ENCODE measurements at regions not wholly inside any gene's neighbourhood (a gene's known extent, or its start where the extent isn't known, plus 50 kb on each side); places are given as distances from the start of the nearest gene placed in this dataset.

DNA sequence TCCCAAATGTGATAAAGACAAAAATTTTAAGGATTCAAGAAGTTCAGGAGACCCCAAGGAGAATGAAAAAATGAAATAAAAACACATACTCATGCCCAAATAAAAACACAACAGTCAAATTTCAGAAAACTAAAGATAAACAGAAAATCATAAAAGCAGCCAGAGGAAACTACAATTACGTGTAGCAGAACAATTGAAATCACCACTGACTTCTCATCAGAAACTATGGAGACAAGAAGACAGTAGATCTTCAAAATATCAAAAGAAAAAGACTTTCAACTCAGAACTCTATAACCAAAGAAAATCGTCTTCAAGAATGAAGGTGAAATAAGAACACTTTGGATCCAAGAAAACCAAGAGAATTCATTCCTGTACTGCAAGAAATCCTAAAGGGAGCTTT lies 54.9 kb downstream of the DIO3 start:
- no TSS peak for BruUV-seq (replicated peaks)
- CTCF ChIA-PET, result interaction anchor here (1.0 kb wide), 1 partner anchor 11 kb away, joined by 4 read pairs; no protein-coding TSS in a partner anchor
- intact Hi-C loops (cut with micrococcal nuclease), result no loop called here
- Histone ChIP-seq H3K79me2 (ENCODE audit: control insufficient read depth, insufficient read depth, low read length) (no peaks in the 10 kb centered on the region), H3K27me3 (ENCODE audit: control insufficient read depth in 2 of 2, insufficient read depth in 2 of 2, low read length in 2 of 2) (no peaks in the 10 kb centered on the region), H3K9ac (replicated peaks; ENCODE audit: extremely low read depth, insufficient read depth, low read length) (no peak overlapping the region), H3K4me2 (ENCODE audit: insufficient read depth, low read length) (no peak overlapping the region), H2AFZ (ENCODE audit: low read depth, low read length) (no peak overlapping the region), H3K9me1 (replicated peaks; ENCODE audit: control insufficient read depth, extremely low read depth, insufficient read depth, low read length) (no peaks in the 10 kb centered on the region), H3K9me3 (replicated peaks; ENCODE audit: control insufficient read depth, insufficient read depth, low read length) (no peaks in the 10 kb centered on the region), H3K4me1 (ENCODE audit: control insufficient read depth, extremely low read depth, insufficient read depth, low read length) (no peaks in the 10 kb centered on the region), H4K20me1 (replicated peaks; ENCODE audit: control insufficient read depth, extremely low read depth, insufficient read depth, low read length) (no peaks in the 10 kb centered on the region), H3K4me3 (replicated peaks in 1 of 3; ENCODE audit: insufficient read depth in 1 of 3, low read depth in 1 of 3, low read length in 3 of 3) (no peak overlapping the region), H3K36me3 (ENCODE audit: control insufficient read depth in 2 of 2, extremely low read depth in 1 of 2, insufficient read depth in 2 of 2, low read length in 2 of 2) (no peaks in the 10 kb centered on the region), H3K27ac (ENCODE audit: insufficient read depth, low read depth, low read length) (no peak overlapping the region)
- POLR2A ChIA-PET, result no interaction called here
- FAIRE-seq (no peak), DNase-seq (ENCODE audit: low read depth, low spot score) (no peak)
- dilution Hi-C loops (cut with MboI; ENCODE audit: extremely low pct_ligation_motif_present, low sequenced_read_pairs), result no loop called here
- TF ChIP-seq GATA2 (IDR thresholded peaks at IDR 0.05; ENCODE audit: insufficient read depth, insufficient read length, low read depth, low read length) (no peak), FOS (IDR thresholded peaks at IDR 0.05; ENCODE audit: borderline replicate concordance, insufficient read depth, low read length) (no peak), EZH2 (IDR thresholded peaks at IDR 0.05; ENCODE audit: borderline replicate concordance, low read depth, low read length, severe bottlenecking) (no peak), JUN (IDR thresholded peaks at IDR 0.05; ENCODE audit: borderline replicate concordance, insufficient read depth, insufficient read length, low read depth) (no peak), POLR2AphosphoS5 (IDR thresholded peaks at IDR 0.05; ENCODE audit: insufficient read depth, low read depth, low read length) (no peak), MYC (IDR thresholded peaks at IDR 0.05; ENCODE audit: low read depth, low read length) (no peak)
- TF ChIP-seq, protein P1, sequence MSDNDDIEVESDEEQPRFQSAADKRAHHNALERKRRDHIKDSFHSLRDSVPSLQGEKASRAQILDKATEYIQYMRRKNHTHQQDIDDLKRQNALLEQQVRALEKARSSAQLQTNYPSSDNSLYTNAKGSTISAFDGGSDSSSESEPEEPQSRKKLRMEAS (IDR thresholded peaks at IDR 0.05; ENCODE audit: insufficient read depth, insufficient read length), result no peak
- TF ChIP-seq, protein P2, sequence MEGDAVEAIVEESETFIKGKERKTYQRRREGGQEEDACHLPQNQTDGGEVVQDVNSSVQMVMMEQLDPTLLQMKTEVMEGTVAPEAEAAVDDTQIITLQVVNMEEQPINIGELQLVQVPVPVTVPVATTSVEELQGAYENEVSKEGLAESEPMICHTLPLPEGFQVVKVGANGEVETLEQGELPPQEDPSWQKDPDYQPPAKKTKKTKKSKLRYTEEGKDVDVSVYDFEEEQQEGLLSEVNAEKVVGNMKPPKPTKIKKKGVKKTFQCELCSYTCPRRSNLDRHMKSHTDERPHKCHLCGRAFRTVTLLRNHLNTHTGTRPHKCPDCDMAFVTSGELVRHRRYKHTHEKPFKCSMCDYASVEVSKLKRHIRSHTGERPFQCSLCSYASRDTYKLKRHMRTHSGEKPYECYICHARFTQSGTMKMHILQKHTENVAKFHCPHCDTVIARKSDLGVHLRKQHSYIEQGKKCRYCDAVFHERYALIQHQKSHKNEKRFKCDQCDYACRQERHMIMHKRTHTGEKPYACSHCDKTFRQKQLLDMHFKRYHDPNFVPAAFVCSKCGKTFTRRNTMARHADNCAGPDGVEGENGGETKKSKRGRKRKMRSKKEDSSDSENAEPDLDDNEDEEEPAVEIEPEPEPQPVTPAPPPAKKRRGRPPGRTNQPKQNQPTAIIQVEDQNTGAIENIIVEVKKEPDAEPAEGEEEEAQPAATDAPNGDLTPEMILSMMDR (IDR thresholded peaks at IDR 0.05; ENCODE audit: extremely low read depth in 1 of 2, insufficient read depth in 1 of 2, low read depth in 1 of 2, low read length in 2 of 2), result no peak

Measured in endothelial cell of umbilical vein (primary cell).